ENCODE measurements at regions not wholly inside any gene's neighbourhood (a gene's known extent, or its start where the extent isn't known, plus 50 kb on each side); places are given as distances from the start of the nearest gene placed in this dataset.

DNA sequence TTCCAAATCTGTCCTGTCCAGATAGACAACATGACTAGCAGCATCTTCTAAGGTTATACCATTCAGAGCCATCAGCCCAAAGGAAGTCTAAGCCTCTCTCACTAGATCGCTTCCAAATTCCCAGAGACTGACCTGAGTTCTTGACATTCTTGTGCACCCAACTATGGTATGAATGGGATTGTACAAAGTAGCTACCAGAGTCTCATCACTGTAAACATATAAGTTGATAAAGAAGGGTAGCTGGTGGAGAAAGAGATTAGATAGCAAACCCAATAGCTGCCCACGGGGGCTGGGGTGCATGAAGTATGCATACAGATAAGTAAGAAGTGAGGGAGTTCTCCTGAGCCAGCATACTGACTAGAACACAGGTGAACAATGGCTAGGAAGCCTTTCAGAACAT lies 180.0 kb downstream of the PLPP3 start:
- no peak overlapping the region for H3K4me3 ChIP-seq (ENCODE audit: low read depth, low read length)
- no peaks in the 10 kb centered on the region for H3K27me3 ChIP-seq (replicated peaks)
- DNase-seq: no peak
- in situ Hi-C loops (cut with HindIII; ENCODE audit: low pct_ligation_motif_present, low sequenced_read_pairs): no loop called here
- H3K36me3 ChIP-seq (replicated peaks): no peaks in the 10 kb centered on the region
- H3K27ac ChIP-seq: no peak overlapping the region
- no peak for TF ChIP-seq CTCF (IDR thresholded peaks at IDR 0.05; ENCODE audit: low read depth, low read length, missing control alignments)

GRCh38 chr1:56397811-56398231 lies 181.5 kb downstream of the PLPP3 start:
- Histone ChIP-seq H3K27ac (no peak overlapping the region), H3K27me3 (replicated peaks) (no peaks in the 10 kb centered on the region), H3K36me3 (replicated peaks) (no peaks in the 10 kb centered on the region), H3K4me3 (ENCODE audit: low read depth, low read length) (no peak overlapping the region)
- in situ Hi-C loops (cut with HindIII; ENCODE audit: low pct_ligation_motif_present, low sequenced_read_pairs): no loop called here
- no peak for TF ChIP-seq CTCF (IDR thresholded peaks at IDR 0.05; ENCODE audit: low read depth, low read length, missing control alignments)
- DNase-seq: no peak

- DNase-seq: no peak
- in situ Hi-C loops (cut with HindIII; ENCODE audit: low pct_ligation_motif_present, low sequenced_read_pairs): no loop called here
- Histone ChIP-seq H3K36me3 (replicated peaks) (no peaks in the 10 kb centered on the region), H3K4me3 (ENCODE audit: low read depth, low read length) (no peak overlapping the region), H3K27me3 (replicated peaks) (no peaks in the 10 kb centered on the region), H3K27ac (no peak overlapping the region)
- no peak for TF ChIP-seq CTCF (IDR thresholded peaks at IDR 0.05; ENCODE audit: low read depth, low read length, missing control alignments)
Measured at GRCh38 chr1:56397409-56397808, 182.0 kb downstream of the PLPP3 start.

DNA sequence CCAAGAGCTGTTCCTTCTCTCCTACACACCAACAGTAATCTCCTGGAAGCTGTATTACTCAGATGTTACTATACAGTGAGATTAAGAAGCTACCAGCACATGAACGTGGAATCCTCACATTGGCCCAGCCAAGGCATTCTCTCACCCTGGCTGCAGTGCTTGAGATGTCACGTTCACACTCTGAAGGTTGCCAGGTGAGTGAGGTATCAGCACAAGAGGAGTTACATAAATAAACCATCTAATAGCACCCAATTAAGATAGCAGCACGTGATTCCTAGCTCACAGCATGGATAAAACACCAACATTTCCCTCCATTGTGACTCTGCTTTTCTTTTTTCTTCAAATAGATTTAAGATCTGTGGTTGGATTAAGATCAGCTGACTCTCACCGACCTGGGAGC lies 182.8 kb downstream of the PLPP3 start:
- in situ Hi-C loops (cut with HindIII; ENCODE audit: low pct_ligation_motif_present, low sequenced_read_pairs): no loop called here
- TF ChIP-seq CTCF (IDR thresholded peaks at IDR 0.05; ENCODE audit: low read depth, low read length, missing control alignments): no peak
- no peaks in the 10 kb centered on the region for H3K27me3 ChIP-seq (replicated peaks)
- no peak for DNase-seq
- no peaks in the 10 kb centered on the region for H3K36me3 ChIP-seq (replicated peaks)
- H3K27ac ChIP-seq: no peak overlapping the region
- H3K4me3 ChIP-seq (ENCODE audit: low read depth, low read length): no peak overlapping the region

GRCh38 chr1:56395776-56396175 lies 183.6 kb downstream of the PLPP3 start:
- Histone ChIP-seq H3K27me3 (replicated peaks) (no peaks in the 10 kb centered on the region), H3K4me3 (ENCODE audit: low read depth, low read length) (no peak overlapping the region), H3K27ac (no peak overlapping the region), H3K36me3 (replicated peaks) (no peaks in the 10 kb centered on the region)
- no peak for TF ChIP-seq CTCF (IDR thresholded peaks at IDR 0.05; ENCODE audit: low read depth, low read length, missing control alignments)
- no peak for DNase-seq
- in situ Hi-C loops (cut with HindIII; ENCODE audit: low pct_ligation_motif_present, low sequenced_read_pairs): no loop called here

GRCh38 chr1:56394298-56394697 lies 185.1 kb downstream of the PLPP3 start:
- no peak overlapping the region for H3K4me3 ChIP-seq (ENCODE audit: low read depth, low read length)
- H3K27ac ChIP-seq: no peak overlapping the region
- H3K27me3 ChIP-seq (replicated peaks): no peaks in the 10 kb centered on the region
- no peak for TF ChIP-seq CTCF (IDR thresholded peaks at IDR 0.05; ENCODE audit: low read depth, low read length, missing control alignments)
- no peak for DNase-seq
- H3K36me3 ChIP-seq (replicated peaks): no peaks in the 10 kb centered on the region
- in situ Hi-C loops (cut with HindIII; ENCODE audit: low pct_ligation_motif_present, low sequenced_read_pairs): no loop called here
